ENCODE measurements at regions not wholly inside any gene's neighbourhood (a gene's known extent, or its start where the extent isn't known, plus 50 kb on each side); places are given as distances from the start of the nearest gene placed in this dataset.

DNA sequence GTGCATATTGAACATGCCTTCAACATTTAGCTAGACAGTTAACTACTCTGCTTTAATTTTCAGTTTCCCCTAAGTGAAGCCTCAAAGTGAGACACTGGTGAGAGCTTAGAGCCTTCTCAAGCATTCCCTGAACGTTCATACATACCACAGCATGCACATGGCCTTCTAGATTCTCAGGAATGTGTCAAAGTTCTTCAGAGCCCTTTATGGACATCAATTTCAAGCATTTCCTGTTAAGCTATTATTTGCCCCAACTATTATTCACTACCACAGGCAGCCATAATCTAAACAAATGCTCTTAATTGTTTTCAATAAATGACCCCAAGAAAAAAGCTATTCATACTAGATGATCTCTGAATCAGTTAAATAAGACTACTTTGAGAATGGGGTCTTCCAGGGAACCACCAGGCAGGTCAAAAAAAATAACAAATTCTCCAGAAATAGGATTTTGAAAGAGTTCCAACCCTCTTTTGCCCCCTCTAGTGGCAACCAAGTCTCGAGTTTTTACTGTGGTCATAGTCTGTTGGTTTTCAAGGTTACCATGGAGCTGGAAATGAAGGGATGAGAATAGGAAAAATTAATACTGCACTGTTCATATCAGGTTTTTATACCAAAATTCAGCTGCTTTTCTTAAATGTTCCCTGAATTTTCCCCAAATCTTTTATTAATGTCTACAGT is 235.4 kb downstream of the RAB28 start:
- DNase-seq (ENCODE audit: low read depth) = no peak

DNA sequence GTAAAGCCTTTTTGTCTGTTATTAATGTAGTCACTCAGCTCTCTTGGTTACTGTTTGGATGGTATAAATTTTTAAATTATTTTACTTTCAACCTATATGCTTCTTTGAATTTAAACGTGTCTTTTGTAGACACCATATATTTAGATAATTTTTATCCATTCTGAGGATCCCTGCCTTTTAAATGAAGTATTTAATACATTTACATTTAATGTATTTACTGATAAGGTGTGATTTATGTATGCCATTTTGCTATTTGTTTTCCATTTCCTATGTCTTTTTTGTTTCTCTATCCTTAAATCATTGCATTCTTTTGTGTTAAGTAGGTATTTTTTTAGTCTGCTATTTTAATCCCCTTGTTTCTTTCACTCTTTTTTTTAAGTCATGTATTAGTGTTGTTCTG is 238.0 kb downstream of the RAB28 start:
- no peak for DNase-seq (ENCODE audit: low read depth)

DNA sequence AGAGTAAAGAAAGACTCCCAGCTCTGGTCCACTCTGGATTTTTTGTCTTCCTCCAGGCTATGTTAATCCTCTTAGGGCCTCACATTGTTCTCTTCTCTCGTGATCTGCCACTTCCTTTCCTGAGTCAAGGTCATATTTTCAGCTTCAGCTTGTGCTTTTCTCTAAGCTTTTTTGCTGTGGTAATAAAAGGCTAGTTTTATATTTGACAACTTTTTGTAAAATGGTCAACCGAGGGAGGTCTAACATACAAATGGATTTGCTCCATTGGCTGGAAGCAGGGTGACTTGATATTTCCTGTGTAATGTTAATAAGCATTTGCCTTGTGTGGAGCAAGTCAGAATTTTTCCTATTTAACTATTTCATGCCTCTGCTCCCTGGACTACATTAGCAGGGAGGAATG is 239.7 kb downstream of the RAB28 start:
- no peak for DNase-seq (ENCODE audit: low read depth)

GRCh38 chr4:13243152-13243551 is 241.0 kb downstream of the RAB28 start:
- DNase-seq (ENCODE audit: low read depth) = no peak

- no peak for DNase-seq (ENCODE audit: low read depth)
Measured at GRCh38 chr4:13240066-13240465, 244.1 kb downstream of the RAB28 start.

- DNase-seq (ENCODE audit: low read depth) = no peak
Measured at GRCh38 chr4:13238936-13239335, 245.2 kb downstream of the RAB28 start.

DNA sequence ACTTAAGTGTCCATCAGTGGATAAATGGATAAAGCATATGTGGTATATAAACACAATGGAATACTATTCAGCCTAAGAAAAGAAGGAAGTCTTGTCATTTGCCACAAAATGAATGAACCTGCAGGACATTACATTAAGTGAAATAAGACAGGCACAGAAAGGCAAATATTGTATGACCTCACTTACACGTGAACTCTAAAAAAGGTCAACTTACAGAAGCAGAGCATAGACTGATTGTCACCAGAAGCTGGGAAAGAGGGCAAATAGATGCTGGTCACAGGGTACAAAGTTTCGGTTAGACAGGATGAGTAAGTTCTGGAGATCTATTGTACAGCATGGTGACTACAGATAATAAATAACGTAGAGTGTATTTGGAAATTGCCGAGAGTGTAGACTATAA is 247.7 kb downstream of the RAB28 start:
- no peak for DNase-seq (ENCODE audit: low read depth)

DNA sequence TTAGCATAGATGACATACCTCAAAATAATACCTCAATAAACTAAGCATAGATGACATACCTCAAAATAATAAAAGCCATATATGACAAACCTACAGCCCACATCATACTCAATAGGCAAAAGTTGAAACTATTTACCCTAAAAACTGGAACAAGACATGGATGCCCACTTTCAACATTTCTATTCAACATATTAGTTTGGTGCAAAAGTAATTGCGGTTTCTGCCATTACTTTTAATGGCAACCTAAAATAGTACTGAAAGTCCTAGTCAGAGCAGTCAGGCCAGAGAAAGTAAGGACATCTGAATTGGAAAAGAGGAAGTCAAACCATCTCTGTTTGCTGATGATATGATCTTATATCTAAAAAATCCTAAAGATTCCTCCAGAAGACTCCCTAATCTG is 250.4 kb downstream of the RAB28 start:
- DNase-seq (ENCODE audit: low read depth) = no peak

DNA sequence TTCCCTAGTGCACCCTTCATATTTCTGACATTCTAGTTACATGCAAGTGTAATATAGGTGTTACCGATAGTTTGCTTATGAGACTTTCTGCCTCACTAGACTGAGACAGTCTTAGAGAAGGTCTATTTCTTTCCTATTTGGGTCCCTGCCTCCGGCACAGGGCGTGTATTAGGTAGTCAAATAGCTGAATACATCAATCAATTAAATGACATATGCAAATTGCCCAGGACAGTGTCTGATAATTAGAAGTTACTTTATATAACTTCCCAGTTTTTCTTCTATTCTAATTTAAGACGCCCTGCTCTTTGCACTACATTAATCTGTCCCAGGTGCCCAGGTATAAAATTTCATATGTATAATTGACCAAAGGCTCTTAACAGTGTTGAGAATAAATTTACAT is 264.2 kb downstream of the RAB28 start:
- DNase-seq (ENCODE audit: low read depth) = no peak

- no peak for DNase-seq (ENCODE audit: low read depth)
Measured at GRCh38 chr4:13218326-13218958, 265.7 kb downstream of the RAB28 start.

GRCh38 chr4:13215560-13215959 is 268.6 kb downstream of the RAB28 start:
- no peak for DNase-seq (ENCODE audit: low read depth)

GRCh38 chr4:13212936-13213335 is 271.2 kb downstream of the RAB28 start:
- no peak for DNase-seq (ENCODE audit: low read depth)

GRCh38 chr4:13209600-13209999 is 274.5 kb downstream of the RAB28 start:
- no peak for DNase-seq (ENCODE audit: low read depth)

GRCh38 chr4:13208558-13209193 is 275.5 kb downstream of the RAB28 start:
- no peak for DNase-seq (ENCODE audit: low read depth)

GRCh38 chr4:13207226-13207625 is 276.9 kb downstream of the RAB28 start:
- DNase-seq (ENCODE audit: low read depth) = no peak

- DNase-seq (ENCODE audit: low read depth) = no peak
Measured at GRCh38 chr4:13203101-13203500, 281.0 kb downstream of the RAB28 start.

DNA sequence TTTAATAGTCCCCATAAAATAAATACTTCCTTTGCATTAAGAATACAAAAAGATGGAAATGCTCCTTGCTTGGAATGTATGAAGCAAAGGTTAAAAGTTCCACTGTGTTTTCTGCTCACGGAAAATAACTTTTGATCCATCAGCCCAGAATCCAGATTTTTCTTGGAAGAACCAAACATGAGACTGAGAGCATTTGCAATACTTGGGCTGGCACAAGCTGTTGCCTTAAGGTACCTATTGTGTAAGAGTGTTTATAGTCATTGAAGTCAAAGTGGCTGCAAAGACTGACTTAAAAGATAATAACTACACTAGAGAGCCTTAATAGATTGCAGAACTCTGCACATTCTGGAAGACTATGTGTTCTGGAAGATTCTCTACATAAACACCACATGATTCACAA is 281.4 kb downstream of the RAB28 start:
- no peak for DNase-seq (ENCODE audit: low read depth)

DNA sequence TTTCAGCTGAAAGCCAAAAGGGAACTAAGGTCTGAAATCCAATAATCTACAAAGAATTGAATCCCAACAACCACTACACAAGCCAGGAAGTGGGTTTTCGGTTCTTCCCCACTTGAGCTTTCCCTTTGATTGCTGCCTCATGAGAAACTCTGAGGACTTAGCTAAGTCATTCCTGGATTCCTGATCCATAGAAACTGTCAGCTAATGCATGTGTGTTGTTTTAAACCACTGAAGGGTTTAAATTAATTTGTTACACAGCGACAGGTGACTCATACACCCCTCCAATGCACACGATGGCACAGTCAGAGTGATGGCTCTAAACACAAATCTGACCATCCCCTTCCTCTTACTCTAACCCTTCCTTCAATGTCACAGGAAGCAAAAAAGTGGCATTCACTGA is 282.9 kb downstream of the RAB28 start:
- DNase-seq (ENCODE audit: low read depth) = no peak

GRCh38 chr4:13196721-13197120 is 287.4 kb downstream of the RAB28 start:
- DNase-seq (ENCODE audit: low read depth) = no peak

- DNase-seq (ENCODE audit: low read depth) = no peak
Measured at GRCh38 chr4:13193662-13194061, 290.5 kb downstream of the RAB28 start.

DNA sequence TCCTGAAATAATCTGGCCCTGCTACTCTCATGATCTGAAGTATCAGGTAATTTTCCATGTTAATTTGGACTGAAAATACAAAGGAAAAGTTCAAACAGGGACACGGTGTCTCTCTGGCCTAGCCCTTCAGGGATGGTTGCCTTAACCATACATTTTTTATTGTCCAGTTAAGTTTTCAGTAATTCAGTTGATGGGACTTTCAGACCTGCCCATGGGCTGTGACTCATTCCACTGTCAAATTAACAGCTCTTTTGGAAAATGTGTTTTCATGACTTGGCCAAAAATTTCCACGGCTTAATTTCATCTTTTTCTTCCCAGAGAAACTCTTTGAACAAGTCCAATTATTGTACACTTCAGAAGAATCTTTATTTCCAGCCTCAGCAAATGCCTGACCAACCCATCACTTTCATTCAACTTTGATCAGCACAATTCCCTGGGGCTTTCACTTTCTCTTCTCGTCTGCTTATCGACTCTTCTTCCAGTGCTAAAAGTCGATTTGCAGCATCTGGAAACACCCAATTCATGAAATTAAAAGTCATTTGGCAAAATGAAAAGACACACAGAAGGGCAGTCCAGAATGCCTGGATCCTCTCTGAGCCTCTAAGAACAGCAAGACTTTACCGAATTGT is 293.9 kb downstream of the RAB28 start:
- no peak for DNase-seq (ENCODE audit: low read depth)

- DNase-seq (ENCODE audit: low read depth) = no peak
Measured at GRCh38 chr4:13184199-13184598, 299.9 kb downstream of the RAB28 start.

DNA sequence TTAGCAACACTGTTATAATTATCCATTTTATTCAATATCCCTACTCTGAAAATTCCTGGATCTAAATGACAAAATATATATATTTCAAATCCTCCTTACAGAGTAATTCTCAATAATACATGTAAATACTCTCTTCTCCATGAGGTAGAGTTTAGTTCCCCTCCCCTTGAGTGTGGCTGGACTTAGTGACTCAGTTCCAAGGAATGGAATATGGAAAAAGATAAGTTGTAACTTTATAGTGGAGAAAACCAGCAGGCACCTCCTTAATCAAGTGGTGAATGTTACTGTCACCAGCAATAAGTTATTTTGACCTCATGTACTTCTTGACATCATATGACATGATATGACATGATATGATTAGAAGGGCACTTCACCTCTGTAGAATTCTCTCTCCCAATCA is 302.0 kb downstream of the RAB28 start:
- DNase-seq (ENCODE audit: low read depth) = no peak
